Smooth muscle cell (in vitro differentiated cells): ENCODE measurements at regions not wholly inside any gene's neighbourhood (a gene's known extent, or its start where the extent isn't known, plus 50 kb on each side); places are given as distances from the start of the nearest gene placed in this dataset.

ENCODE experiments used
- DNase-seq: peaks from one replicate; lab custom pipeline; 2025; ENCODE audit not compliant: unreplicated experiment; lab: John Stamatoyannopoulos, UW
- H2AFZ ChIP-seq: fragments of 200-600 bp; sonication (generic); 2 replicates; pipeline ENCODE4 v1.6.0; 2016; ENCODE audit warnings: antibody characterized with exemption, low read depth, mild to moderate bottlenecking
- H3F3A ChIP-seq: fragments of 200-600 bp; sonication (generic); 2 replicates; pipeline ENCODE4 v1.6.0; 2017; ENCODE audit warnings: antibody characterized with exemption, low read depth
- H3K27ac ChIP-seq: fragments of 200-600 bp; sonication (generic); 2 replicates; pipeline ENCODE4 v1.5.1; 2016; ENCODE audit warnings: low read depth, mild to moderate bottlenecking
- H3K27me3 ChIP-seq: fragments of 200-600 bp; sonication (generic); 2 replicates; pipeline ENCODE4 v1.6.1; 2016; ENCODE audit warnings: low read depth, mild to moderate bottlenecking
- H3K36me3 ChIP-seq: fragments of 200-600 bp; sonication (generic); 2 replicates; pipeline ENCODE4 v1.5.1; 2016; ENCODE audit warnings: low read depth
- H3K4me1 ChIP-seq: fragments of 200-600 bp; sonication (generic); 2 replicates; pipeline ENCODE4 v1.5.1; 2016; ENCODE audit warnings: low read depth
- H3K4me2 ChIP-seq: fragments of 200-600 bp; sonication (generic); 2 replicates; pipeline ENCODE4 v1.6.0; 2016; ENCODE audit warnings: mild to moderate bottlenecking
- H3K4me3 ChIP-seq: fragments of 200-600 bp; sonication (generic); 2 replicates; pipeline ENCODE4 v1.5.1; 2016; ENCODE audit warnings: mild to moderate bottlenecking
- H3K79me2 ChIP-seq: fragments of 200-600 bp; sonication (generic); 2 replicates; pipeline ENCODE4 v1.6.0; 2016; ENCODE audit warnings: low read depth, mild to moderate bottlenecking
- H3K9ac ChIP-seq: fragments of 200-600 bp; sonication (generic); 2 replicates; pipeline ENCODE4 v1.6.0; 2016; ENCODE audit warnings: low read depth
- H3K9me3 ChIP-seq: fragments of 200-600 bp; sonication (generic); replicated peaks from 2 replicates; pipeline ENCODE4 v1.5.1; 2016; ENCODE audit warnings: low read depth
- H4K20me1 ChIP-seq: fragments of 200-600 bp; sonication (generic); 2 replicates; pipeline ENCODE4 v1.6.0; 2016; ENCODE audit warnings: low read depth
- WGBS: methylation state at CpG from one replicate; pipeline ENCODE4 v1.1.7; 2016; ENCODE audit warnings: low lambda C conversion rate; 5-methylcytosine and 5-hydroxymethylcytosine counted together
- TF ChIP-seq, protein P1 (sequence below): fragments of 200-600 bp; sonication (generic); IDR thresholded peaks from 2 replicates; pipeline ENCODE4 v1.5.1; 2017; ENCODE audit warnings: borderline replicate concordance, mild to moderate bottlenecking, antibody characterized with exemption; ENCODE audit not compliant: insufficient read depth, poor library complexity, severe bottlenecking

DNA sequence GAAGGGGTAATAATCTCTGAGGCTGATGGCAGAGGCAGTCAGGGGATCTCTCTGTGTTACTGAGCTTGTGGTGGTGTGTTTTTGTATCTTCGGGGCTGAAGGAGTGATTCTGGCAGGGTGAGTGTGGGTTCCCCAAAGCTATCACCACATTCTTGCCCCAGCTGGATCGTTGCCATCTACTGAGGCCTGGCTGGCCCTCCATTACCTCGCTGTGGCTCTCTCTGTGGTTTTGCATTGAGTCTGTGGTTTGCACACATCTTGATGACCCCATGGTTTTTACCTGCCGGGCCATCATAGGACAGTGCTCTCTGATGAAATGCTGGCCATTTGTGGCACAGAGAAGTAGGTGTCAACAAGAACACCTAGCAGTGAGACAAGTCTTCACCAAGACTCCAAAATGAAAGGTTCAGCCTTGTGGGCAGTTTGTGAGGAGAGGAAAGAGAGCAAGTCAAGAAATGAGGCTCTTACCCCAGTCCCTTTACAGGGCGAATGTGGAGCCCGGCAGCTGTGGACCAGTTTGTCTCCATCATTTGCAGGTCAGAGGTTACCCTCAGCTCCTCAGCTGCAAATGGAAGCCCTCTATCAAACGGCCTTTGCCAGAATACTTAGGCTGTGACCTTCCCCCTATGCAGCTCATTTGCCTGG lies 69.0 kb upstream of the NPAS1 start:
- Histone ChIP-seq H3F3A (no peaks in the 10 kb centered on the region), H3K9ac (no peak overlapping the region), H4K20me1 (peaks cover 32% of the 10 kb centered on the region), H3K4me1 (no peaks in the 10 kb centered on the region), H3K9me3 (no peaks in the 10 kb centered on the region), H3K4me2 (no peak overlapping the region), H3K27ac (peak overlapping the region; percentile 35), H2AFZ (no peak overlapping the region), H3K27me3 (no peaks in the 10 kb centered on the region), H3K36me3 (no peaks in the 10 kb centered on the region), H3K4me3 (no peak overlapping the region), H3K79me2 (peaks cover 28% of the 10 kb centered on the region)
- DNase-seq = no peak
- TF ChIP-seq, protein P1, sequence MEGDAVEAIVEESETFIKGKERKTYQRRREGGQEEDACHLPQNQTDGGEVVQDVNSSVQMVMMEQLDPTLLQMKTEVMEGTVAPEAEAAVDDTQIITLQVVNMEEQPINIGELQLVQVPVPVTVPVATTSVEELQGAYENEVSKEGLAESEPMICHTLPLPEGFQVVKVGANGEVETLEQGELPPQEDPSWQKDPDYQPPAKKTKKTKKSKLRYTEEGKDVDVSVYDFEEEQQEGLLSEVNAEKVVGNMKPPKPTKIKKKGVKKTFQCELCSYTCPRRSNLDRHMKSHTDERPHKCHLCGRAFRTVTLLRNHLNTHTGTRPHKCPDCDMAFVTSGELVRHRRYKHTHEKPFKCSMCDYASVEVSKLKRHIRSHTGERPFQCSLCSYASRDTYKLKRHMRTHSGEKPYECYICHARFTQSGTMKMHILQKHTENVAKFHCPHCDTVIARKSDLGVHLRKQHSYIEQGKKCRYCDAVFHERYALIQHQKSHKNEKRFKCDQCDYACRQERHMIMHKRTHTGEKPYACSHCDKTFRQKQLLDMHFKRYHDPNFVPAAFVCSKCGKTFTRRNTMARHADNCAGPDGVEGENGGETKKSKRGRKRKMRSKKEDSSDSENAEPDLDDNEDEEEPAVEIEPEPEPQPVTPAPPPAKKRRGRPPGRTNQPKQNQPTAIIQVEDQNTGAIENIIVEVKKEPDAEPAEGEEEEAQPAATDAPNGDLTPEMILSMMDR = no peak
- WGBS = 86% methylated on average over 7 of the region's 7 CpGs

DNA sequence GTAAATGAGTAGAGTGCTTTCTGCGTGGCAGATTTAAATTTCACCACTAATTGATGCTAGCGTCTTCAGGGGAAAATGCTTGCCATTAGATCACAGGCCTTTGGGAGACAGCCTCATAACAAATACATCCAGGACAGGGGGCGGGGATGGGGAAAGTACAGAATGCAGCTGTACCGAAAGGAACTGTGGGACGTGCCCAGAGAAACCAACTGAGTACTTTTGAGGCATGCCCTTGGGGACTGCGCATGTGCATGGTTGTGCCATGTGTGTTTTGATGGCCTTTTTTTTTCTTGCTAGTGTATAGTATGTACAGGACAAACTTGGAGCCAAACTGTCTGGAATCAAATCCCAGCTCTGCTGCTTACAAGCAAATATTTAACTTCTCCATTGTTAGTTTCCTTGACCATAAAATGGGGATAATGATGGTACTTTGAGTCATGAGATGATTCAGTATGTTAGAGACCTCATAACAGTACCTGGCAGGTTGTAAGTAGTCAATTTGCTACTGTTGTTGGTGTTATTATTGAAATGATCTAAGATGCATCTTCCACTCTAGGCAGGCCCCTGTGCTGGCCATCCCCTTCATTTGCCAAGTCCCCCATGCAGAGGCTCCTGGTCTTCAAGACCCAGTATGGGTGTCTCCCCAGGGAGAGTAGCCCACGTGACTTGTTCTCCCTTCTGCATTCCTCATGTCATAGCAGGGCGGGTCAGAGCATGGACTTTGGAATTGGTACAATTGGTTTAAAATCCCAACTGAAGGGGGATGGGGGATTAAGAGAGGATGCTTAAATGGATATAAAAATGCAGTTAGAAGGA lies 68.3 kb upstream of the NPAS1 start:
- Histone ChIP-seq H3K9me3 (no peaks in the 10 kb centered on the region), H3K79me2 (peaks cover 29% of the 10 kb centered on the region), H3K9ac (no peak overlapping the region), H4K20me1 (peaks cover 25% of the 10 kb centered on the region), H3K36me3 (no peaks in the 10 kb centered on the region), H3F3A (no peaks in the 10 kb centered on the region), H3K4me2 (no peak overlapping the region), H3K27ac (peak overlapping the region; percentile 35), H3K4me1 (no peaks in the 10 kb centered on the region), H2AFZ (no peak overlapping the region), H3K4me3 (no peak overlapping the region), H3K27me3 (no peaks in the 10 kb centered on the region)
- DNase-seq = no peak
- 81% methylated on average over 8 of the region's 8 CpGs for WGBS
- TF ChIP-seq, protein P1 = no peak

DNA sequence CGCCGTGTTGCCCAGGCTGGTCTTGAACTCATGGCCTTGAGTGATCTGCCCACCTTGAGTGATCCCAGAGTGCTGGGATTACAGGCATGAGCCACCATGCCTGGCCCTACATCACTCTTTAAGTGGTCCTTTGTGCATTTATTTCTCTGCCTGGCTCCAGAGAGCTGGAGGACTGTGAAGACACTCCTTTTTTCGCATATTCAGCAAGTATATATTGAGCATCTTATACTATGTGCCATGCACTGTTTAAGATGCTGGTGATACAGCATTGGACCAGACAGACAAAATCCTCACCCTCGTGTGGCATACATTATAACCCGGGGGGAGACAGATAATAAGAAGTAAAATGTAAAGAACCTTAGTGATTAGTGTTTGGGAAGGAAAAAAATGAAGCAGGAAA lies 66.8 kb upstream of the NPAS1 start:
- 99% methylated on average over 5 of the region's 5 CpGs for WGBS
- Histone ChIP-seq H3K9ac (no peak overlapping the region), H4K20me1 (peaks cover 15% of the 10 kb centered on the region), H3K9me3 (no peaks in the 10 kb centered on the region), H3F3A (no peaks in the 10 kb centered on the region), H2AFZ (no peak overlapping the region), H3K36me3 (no peaks in the 10 kb centered on the region), H3K79me2 (peaks cover 17% of the 10 kb centered on the region), H3K27me3 (no peaks in the 10 kb centered on the region), H3K4me2 (no peak overlapping the region), H3K27ac (no peak overlapping the region), H3K4me1 (no peaks in the 10 kb centered on the region), H3K4me3 (no peak overlapping the region)
- no peak for DNase-seq
- TF ChIP-seq, protein P1 = no peak
